ENCODE measurements at regions not wholly inside any gene's neighbourhood (a gene's known extent, or its start where the extent isn't known, plus 50 kb on each side); places are given as distances from the start of the nearest gene placed in this dataset.

DNA sequence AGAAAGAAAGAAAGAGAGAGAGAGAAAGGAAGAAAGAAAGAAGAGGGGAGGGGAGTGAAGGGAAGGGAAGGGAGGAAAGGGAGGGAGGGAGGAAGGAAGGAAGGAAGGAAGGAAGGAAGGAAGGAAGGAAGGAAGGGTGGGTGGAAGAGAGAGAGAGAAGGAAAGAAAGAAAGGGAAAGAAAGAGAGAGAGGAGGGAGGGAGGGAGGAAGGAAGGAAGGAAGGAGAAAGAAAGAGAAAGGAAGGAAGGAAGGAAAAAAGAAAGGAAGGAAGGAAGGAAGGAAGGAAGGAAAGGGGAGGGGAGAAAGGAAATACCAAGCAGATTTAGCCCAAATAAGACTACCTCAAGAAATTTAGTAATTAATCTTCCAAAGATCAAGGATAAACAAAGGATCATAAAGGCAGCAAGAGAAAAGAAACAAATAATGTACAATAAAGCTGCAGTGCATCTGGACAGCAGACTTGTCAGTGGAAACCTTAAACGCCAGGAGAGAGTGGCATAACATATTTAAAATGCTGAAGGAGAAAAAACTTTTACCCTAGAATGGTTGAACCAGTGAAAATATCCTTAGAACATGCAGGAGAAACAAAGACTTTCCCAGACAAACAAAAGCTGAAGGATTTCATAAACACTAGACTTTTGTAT, 427.6 kb downstream of the TBL1XR1 start:
- Histone ChIP-seq H3K36me3 (replicated peaks in 1 of 2; ENCODE audit: control insufficient read depth in 1 of 2, insufficient read depth in 2 of 2, low read length in 2 of 2) (no peaks in the 10 kb centered on the region), H3K4me2 (ENCODE audit: low read depth, low read length) (no peak overlapping the region), H4K20me1 (ENCODE audit: insufficient read depth, low read length) (no peaks in the 10 kb centered on the region), H3K4me3 (replicated peaks in 1 of 3; ENCODE audit: insufficient read depth in 1 of 3, low read depth in 2 of 3, low read length in 3 of 3) (no peak overlapping the region), H3K9ac (ENCODE audit: insufficient read depth, low read depth, low read length) (no peak overlapping the region), H3K27ac (ENCODE audit: extremely low read length, insufficient read depth, low read length) (no peak overlapping the region), H2AFZ (ENCODE audit: low read length) (no peak overlapping the region), H3K4me1 (ENCODE audit: insufficient read depth, low read length) (no peaks in the 10 kb centered on the region), H3K79me2 (ENCODE audit: insufficient read depth, low read length) (no peaks in the 10 kb centered on the region), H3K9me3 (ENCODE audit: low read length) (no peaks in the 10 kb centered on the region), H3K27me3 (ENCODE audit: control insufficient read depth in 1 of 2, insufficient read depth in 2 of 2, low read length in 2 of 2) (no peaks in the 10 kb centered on the region)
- BruUV-seq (replicated peaks) = no TSS peak
- TF ChIP-seq CHD4 (IDR thresholded peaks at IDR 0.05; ENCODE audit: borderline replicate concordance, low read length) (no peak), REPIN1 (CRISPR knock-in tag; IDR thresholded peaks at IDR 0.05; ENCODE audit: borderline replicate concordance, low read depth) (no peak), ZNF264 (CRISPR knock-in tag; IDR thresholded peaks at IDR 0.05) (no peak)
- TF ChIP-seq, protein P1, sequence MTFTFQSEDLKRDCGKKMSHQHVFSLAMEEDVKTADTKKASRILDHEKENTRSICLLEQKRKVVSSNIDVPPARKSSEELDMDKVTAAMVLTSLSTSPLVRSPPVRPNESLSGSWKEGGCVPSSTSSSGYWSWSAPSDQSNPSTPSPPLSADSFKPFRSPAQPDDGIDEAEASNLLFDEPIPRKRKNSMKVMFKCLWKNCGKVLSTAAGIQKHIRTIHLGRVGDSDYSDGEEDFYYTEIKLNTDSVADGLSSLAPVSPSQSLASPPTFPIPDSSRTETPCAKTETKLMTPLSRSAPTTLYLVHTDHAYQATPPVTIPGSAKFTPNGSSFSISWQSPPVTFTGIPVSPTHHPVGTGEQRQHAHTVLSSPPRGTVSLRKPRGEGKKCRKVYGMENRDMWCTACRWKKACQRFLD (CRISPR knock-in tag; IDR thresholded peaks at IDR 0.05; ENCODE audit: borderline replicate concordance) = no peak
- ATAC-seq (no peak), FAIRE-seq (no peak), DNase-seq (ENCODE audit: low spot score) (no peak)
- intact Hi-C loops (cut with micrococcal nuclease; ENCODE audit: unreplicated experiment) (no loop called here), in situ Hi-C loops (cut with HindIII; ENCODE audit: extremely low pct_ligation_motif_present, low pct_unique_long_range_greater_than_20kb) (no loop called here)
- 3% methylated on average over 1 of the region's 1 CpG for WGBS (ENCODE audit: low lambda C conversion rate)
- POLR2A ChIA-PET = no interaction called here
- CTCF ChIA-PET (ENCODE audit: low intra/inter-chr PET ratio, low total read pairs) = no interaction called here

DNA sequence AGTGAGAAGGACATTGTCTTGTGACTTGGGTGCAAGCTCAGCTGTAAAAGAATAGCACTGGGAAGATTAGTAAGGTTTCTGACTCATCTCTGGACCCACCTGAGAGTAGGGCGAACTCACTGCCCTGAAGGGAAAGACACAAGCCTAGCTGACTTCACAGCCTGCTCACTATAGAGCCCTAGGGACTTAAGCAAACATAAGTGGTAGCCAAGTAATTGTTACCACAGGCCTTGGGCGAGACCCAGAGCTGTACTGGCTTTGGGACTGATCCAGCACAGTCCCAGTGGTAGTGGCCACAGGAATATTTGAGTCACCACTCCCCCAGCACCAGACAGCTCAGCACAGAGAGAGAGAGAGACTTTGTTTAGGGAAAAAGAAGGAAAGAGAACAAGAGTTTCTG, 429.9 kb downstream of the TBL1XR1 start:
- POLR2A ChIA-PET = no interaction called here
- FAIRE-seq = no peak
- H3K27ac ChIP-seq (ENCODE audit: extremely low read length, insufficient read depth, low read length) = no peak overlapping the region
- TF ChIP-seq ZNF230 (CRISPR knock-in tag; IDR thresholded peaks at IDR 0.05) (no peak), ZIK1 (CRISPR knock-in tag; IDR thresholded peaks at IDR 0.05; ENCODE audit: borderline replicate concordance, low read depth) (no peak), ZNF746 (CRISPR knock-in tag; IDR thresholded peaks at IDR 0.05) (no peak), SMARCE1 (IDR thresholded peaks at IDR 0.05; ENCODE audit: borderline replicate concordance) (no peak), RARG (CRISPR knock-in tag; IDR thresholded peaks at IDR 0.05; ENCODE audit: low read depth) (no peak), SMYD3 (CRISPR knock-in tag; IDR thresholded peaks at IDR 0.05) (no peak), ZNF547 (CRISPR knock-in tag; IDR thresholded peaks at IDR 0.05) (no peak), ZFP90 (CRISPR knock-in tag; IDR thresholded peaks at IDR 0.05; ENCODE audit: borderline replicate concordance) (no peak)
- TF ChIP-seq, protein P2, sequence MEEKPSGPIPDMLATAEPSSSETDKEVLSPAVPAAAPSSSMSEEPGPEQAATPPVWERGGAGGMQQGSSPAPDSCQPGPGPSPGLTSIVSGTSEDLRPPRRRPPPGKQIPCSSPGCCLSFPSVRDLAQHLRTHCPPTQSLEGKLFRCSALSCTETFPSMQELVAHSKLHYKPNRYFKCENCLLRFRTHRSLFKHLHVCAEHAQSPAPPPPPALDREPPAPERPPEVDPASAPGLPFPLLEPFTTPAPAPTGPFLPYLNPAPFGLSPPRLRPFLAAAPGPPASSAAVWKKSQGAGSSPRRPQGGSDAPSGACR (CRISPR knock-in tag; IDR thresholded peaks at IDR 0.05) = no peak
- TF ChIP-seq, protein P3, sequence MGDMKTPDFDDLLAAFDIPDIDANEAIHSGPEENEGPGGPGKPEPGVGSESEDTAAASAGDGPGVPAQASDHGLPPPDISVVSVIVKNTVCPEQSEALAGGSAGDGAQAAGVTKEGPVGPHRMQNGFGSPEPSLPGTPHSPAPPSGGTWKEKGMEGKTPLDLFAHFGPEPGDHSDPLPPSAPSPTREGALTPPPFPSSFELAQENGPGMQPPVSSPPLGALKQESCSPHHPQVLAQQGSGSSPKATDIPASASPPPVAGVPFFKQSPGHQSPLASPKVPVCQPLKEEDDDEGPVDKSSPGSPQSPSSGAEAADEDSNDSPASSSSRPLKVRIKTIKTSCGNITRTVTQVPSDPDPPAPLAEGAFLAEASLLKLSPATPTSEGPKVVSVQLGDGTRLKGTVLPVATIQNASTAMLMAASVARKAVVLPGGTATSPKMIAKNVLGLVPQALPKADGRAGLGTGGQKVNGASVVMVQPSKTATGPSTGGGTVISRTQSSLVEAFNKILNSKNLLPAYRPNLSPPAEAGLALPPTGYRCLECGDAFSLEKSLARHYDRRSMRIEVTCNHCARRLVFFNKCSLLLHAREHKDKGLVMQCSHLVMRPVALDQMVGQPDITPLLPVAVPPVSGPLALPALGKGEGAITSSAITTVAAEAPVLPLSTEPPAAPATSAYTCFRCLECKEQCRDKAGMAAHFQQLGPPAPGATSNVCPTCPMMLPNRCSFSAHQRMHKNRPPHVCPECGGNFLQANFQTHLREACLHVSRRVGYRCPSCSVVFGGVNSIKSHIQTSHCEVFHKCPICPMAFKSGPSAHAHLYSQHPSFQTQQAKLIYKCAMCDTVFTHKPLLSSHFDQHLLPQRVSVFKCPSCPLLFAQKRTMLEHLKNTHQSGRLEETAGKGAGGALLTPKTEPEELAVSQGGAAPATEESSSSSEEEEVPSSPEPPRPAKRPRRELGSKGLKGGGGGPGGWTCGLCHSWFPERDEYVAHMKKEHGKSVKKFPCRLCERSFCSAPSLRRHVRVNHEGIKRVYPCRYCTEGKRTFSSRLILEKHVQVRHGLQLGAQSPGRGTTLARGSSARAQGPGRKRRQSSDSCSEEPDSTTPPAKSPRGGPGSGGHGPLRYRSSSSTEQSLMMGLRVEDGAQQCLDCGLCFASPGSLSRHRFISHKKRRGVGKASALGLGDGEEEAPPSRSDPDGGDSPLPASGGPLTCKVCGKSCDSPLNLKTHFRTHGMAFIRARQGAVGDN (CRISPR knock-in tag; IDR thresholded peaks at IDR 0.05) = no peak

More for the DNA sequence above, 429.9 kb downstream of the TBL1XR1 start:
- BruUV-seq (replicated peaks) = no TSS peak
- no peak for ATAC-seq
- CTCF ChIA-PET (ENCODE audit: low intra/inter-chr PET ratio, low total read pairs) = no interaction called here
- 0% methylated on average over 2 of the region's 2 CpGs for WGBS (ENCODE audit: low lambda C conversion rate)
- in situ Hi-C loops (cut with HindIII; ENCODE audit: extremely low pct_ligation_motif_present, low pct_unique_long_range_greater_than_20kb) = no loop called here
- Histone ChIP-seq H3K4me3 (replicated peaks in 1 of 3; ENCODE audit: insufficient read depth in 1 of 3, low read depth in 2 of 3, low read length in 3 of 3) (no peak overlapping the region), H4K20me1 (ENCODE audit: insufficient read depth, low read length) (no peaks in the 10 kb centered on the region), H3K36me3 (replicated peaks in 1 of 2; ENCODE audit: control insufficient read depth in 1 of 2, insufficient read depth in 2 of 2, low read length in 2 of 2) (no peaks in the 10 kb centered on the region), H3K9me3 (ENCODE audit: low read length) (no peaks in the 10 kb centered on the region), H3K9ac (ENCODE audit: insufficient read depth, low read depth, low read length) (no peak overlapping the region), H3K4me2 (ENCODE audit: low read depth, low read length) (no peak overlapping the region), H2AFZ (ENCODE audit: low read length) (no peak overlapping the region), H3K79me2 (ENCODE audit: insufficient read depth, low read length) (no peaks in the 10 kb centered on the region), H3K27me3 (ENCODE audit: control insufficient read depth in 1 of 2, insufficient read depth in 2 of 2, low read length in 2 of 2) (no peaks in the 10 kb centered on the region), H3K4me1 (ENCODE audit: insufficient read depth, low read length) (no peaks in the 10 kb centered on the region)
- intact Hi-C loops (cut with micrococcal nuclease; ENCODE audit: unreplicated experiment) = no loop called here
- DNase-seq (ENCODE audit: low spot score) = no peak
